Neural crest cell (in vitro differentiated cells): ENCODE measurements at regions not wholly inside any gene's neighbourhood (a gene's known extent, or its start where the extent isn't known, plus 50 kb on each side); places are given as distances from the start of the nearest gene placed in this dataset.

Experiments used
- DNase-seq: peaks from one replicate; pipeline ENCODE4 v3.0.0; 2021; ENCODE audit warnings: low read depth, mixed read lengths, low spot score
- H3K27ac Mint-ChIP-seq: one replicate; pipeline ENCODE4 v1.8.0; 2021; ENCODE audit warnings: mild to moderate bottlenecking, mixed read lengths; ENCODE audit not compliant: unreplicated experiment
- H3K27me3 Mint-ChIP-seq: 2 replicates; pipeline ENCODE4 v1.8.0; 2021; ENCODE audit warnings: low read depth, mild to moderate bottlenecking, mixed read lengths
- H3K36me3 Mint-ChIP-seq: 2 replicates; pipeline ENCODE4 v1.8.0; 2021; ENCODE audit warnings: low read depth, mild to moderate bottlenecking, mixed read lengths
- H3K4me1 Mint-ChIP-seq: 2 replicates; pipeline ENCODE4 v1.8.0; 2021; ENCODE audit warnings: mixed read lengths
- H3K4me3 Mint-ChIP-seq: one replicate; pipeline ENCODE4 v1.8.0; 2021; ENCODE audit warnings: mild to moderate bottlenecking, mixed read lengths
- H3K9me3 Mint-ChIP-seq: 2 replicates; pipeline ENCODE4 v1.8.0; 2021; ENCODE audit warnings: mixed read lengths
- CTCF ChIP-seq: fragments of 200-600 bp; sonication (generic); conservative IDR thresholded peaks from 2 replicates; pipeline ENCODE4 v1.5.0; 2021; ENCODE audit warnings: antibody characterized with exemption, mild to moderate bottlenecking

GRCh38 chr2:6294791-6295190 lies 570.9 kb downstream of the CMPK2 start:
- H3K27me3 Mint-ChIP-seq, result no peaks in the 10 kb centered on the region
- peaks cover 5% of the 10 kb centered on the region for H3K4me1 Mint-ChIP-seq
- no peak for TF ChIP-seq CTCF
- H3K4me3 Mint-ChIP-seq, result no peak overlapping the region
- no peak overlapping the region for H3K27ac Mint-ChIP-seq
- H3K9me3 Mint-ChIP-seq, result peaks cover 13% of the 10 kb centered on the region
- peaks cover 18% of the 10 kb centered on the region for H3K36me3 Mint-ChIP-seq
- DNase-seq, result no peak

- Mint-ChIP-seq H3K9me3 (peaks cover 5% of the 10 kb centered on the region), H3K4me1 (peaks cover 1% of the 10 kb centered on the region), H3K36me3 (peaks cover 13% of the 10 kb centered on the region), H3K27me3 (no peaks in the 10 kb centered on the region), H3K4me3 (no peak overlapping the region), H3K27ac (no peak overlapping the region)
- TF ChIP-seq CTCF, result no peak
- DNase-seq, result no peak
Observed at GRCh38 chr2:6297238-6297637, 568.5 kb downstream of the CMPK2 start.

- Mint-ChIP-seq H3K36me3 (peaks cover 2% of the 10 kb centered on the region), H3K4me3 (no peak overlapping the region), H3K9me3 (peaks cover 4% of the 10 kb centered on the region), H3K27ac (no peak overlapping the region), H3K27me3 (no peaks in the 10 kb centered on the region), H3K4me1 (peaks cover 5% of the 10 kb centered on the region)
- DNase-seq, result no peak
- no peak for TF ChIP-seq CTCF
Observed at GRCh38 chr2:6301426-6301825, 564.3 kb downstream of the CMPK2 start.

- H3K36me3 Mint-ChIP-seq, result no peaks in the 10 kb centered on the region
- no peaks in the 10 kb centered on the region for H3K27me3 Mint-ChIP-seq
- peaks cover 22% of the 10 kb centered on the region for H3K4me1 Mint-ChIP-seq
- peaks cover 6% of the 10 kb centered on the region for H3K9me3 Mint-ChIP-seq
- no peak for DNase-seq
- TF ChIP-seq CTCF, result no peak
- H3K4me3 Mint-ChIP-seq, result no peak overlapping the region
- peak overlapping the region; percentile 89 for H3K27ac Mint-ChIP-seq
Observed at GRCh38 chr2:6308986-6309385, 556.7 kb downstream of the CMPK2 start.

GRCh38 chr2:6309415-6310255 lies 556.1 kb downstream of the CMPK2 start:
- Mint-ChIP-seq H3K27ac (peak overlapping the region; percentile 89), H3K27me3 (no peaks in the 10 kb centered on the region), H3K36me3 (no peaks in the 10 kb centered on the region), H3K9me3 (peaks cover 6% of the 10 kb centered on the region), H3K4me3 (no peak overlapping the region), H3K4me1 (peaks cover 22% of the 10 kb centered on the region)
- DNase-seq, result no peak
- TF ChIP-seq CTCF, result no peak
